ENCODE measurements at regions not wholly inside any gene's neighbourhood (a gene's known extent, or its start where the extent isn't known, plus 50 kb on each side); places are given as distances from the start of the nearest gene placed in this dataset.

DNA sequence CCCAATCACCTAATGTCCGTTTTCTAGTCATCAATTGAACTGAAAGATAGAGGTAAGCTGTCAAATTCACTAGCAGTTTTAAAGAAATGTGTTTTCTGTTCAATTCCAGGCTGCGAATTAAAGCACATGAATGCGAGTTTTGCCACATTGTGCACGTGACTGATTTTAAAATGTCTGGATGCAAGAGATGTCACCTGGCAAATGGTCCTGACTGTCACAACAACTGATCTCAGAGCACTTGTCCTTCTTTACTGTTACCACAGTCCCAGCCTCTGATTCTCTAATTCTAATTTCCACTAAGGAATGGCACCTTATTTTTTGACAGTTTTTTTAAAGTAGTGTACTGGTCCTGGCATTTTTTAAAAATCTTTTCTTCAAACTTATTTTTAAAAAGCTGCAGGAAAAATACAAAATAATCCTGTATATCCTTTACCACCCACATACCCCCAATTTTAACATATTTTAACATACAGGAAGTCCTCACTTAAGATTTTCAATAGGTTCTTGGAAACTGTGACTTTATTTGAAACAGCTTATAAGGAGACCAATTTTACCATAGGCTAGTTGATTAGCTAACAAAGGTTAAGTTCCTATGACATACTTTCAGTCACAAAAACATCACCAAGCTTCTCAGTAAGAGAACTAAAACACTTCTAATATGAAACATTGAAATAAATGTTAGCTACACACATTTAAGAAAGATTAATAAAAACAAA, 1364.3 kb downstream of the EFNA5 start:
- Mint-ChIP-seq H3K36me3 (ENCODE audit: low read depth) (no peaks in the 10 kb centered on the region), H3K4me1 (no peaks in the 10 kb centered on the region), H3K27ac (no peak overlapping the region), H3K4me3 (no peak overlapping the region), H3K9me3 (no peaks in the 10 kb centered on the region), H3K27me3 (ENCODE audit: low read depth, poor library complexity) (no peaks in the 10 kb centered on the region)
- TF ChIP-seq, protein P1, sequence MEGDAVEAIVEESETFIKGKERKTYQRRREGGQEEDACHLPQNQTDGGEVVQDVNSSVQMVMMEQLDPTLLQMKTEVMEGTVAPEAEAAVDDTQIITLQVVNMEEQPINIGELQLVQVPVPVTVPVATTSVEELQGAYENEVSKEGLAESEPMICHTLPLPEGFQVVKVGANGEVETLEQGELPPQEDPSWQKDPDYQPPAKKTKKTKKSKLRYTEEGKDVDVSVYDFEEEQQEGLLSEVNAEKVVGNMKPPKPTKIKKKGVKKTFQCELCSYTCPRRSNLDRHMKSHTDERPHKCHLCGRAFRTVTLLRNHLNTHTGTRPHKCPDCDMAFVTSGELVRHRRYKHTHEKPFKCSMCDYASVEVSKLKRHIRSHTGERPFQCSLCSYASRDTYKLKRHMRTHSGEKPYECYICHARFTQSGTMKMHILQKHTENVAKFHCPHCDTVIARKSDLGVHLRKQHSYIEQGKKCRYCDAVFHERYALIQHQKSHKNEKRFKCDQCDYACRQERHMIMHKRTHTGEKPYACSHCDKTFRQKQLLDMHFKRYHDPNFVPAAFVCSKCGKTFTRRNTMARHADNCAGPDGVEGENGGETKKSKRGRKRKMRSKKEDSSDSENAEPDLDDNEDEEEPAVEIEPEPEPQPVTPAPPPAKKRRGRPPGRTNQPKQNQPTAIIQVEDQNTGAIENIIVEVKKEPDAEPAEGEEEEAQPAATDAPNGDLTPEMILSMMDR (IDR thresholded peaks at IDR 0.05) = no peak
- no peak for DNase-seq

DNA sequence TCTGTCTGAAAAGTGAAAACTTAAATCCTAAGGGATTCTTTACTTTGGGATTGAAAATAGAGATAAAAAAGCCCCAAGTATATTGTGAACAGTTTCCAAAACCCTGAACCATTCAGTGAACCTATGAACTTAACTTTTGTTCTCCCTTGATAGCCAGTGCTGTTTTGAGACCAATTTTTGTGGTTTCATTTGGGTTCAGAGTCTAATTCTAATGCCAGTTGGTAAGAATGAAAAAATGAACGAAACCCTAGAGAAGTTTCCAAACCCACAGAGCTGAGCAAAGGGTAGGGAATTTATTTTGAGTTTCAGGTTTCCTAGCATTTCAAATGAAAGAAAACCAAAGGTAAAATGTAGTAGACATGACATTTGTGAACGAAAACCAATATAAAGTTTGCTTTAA, 1366.8 kb downstream of the EFNA5 start:
- no peaks in the 10 kb centered on the region for H3K36me3 Mint-ChIP-seq (ENCODE audit: low read depth)
- DNase-seq = no peak
- H3K9me3 Mint-ChIP-seq = no peaks in the 10 kb centered on the region
- H3K27ac Mint-ChIP-seq = no peak overlapping the region
- H3K4me3 Mint-ChIP-seq = no peak overlapping the region
- TF ChIP-seq, protein P1 (IDR thresholded peaks at IDR 0.05) = no peak
- no peaks in the 10 kb centered on the region for H3K27me3 Mint-ChIP-seq (ENCODE audit: low read depth, poor library complexity)
- H3K4me1 Mint-ChIP-seq = no peaks in the 10 kb centered on the region

DNA sequence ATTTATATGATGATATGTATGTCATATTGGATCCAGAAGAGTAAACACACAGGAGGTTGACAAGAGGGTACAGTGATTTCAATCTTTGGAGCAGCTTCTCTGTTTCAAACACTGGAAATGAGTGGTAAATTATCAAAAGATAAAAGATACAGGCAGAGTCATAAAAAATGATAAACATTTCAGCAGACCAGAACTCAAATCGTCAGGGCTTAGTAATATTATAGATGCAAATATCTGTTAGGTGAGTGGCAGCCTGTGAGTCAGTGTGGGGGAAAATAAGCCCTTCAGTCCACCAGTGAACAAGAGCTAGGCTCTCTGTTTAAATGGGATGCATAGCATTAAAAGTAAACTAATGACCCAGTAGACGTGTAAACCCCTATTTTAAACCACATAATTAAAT, 1378.1 kb downstream of the EFNA5 start:
- Mint-ChIP-seq H3K27ac (no peak overlapping the region), H3K4me3 (no peak overlapping the region), H3K27me3 (ENCODE audit: low read depth, poor library complexity) (no peaks in the 10 kb centered on the region), H3K9me3 (no peaks in the 10 kb centered on the region), H3K36me3 (ENCODE audit: low read depth) (no peaks in the 10 kb centered on the region), H3K4me1 (no peaks in the 10 kb centered on the region)
- no peak for DNase-seq
- TF ChIP-seq, protein P1 (IDR thresholded peaks at IDR 0.05) = no peak

DNA sequence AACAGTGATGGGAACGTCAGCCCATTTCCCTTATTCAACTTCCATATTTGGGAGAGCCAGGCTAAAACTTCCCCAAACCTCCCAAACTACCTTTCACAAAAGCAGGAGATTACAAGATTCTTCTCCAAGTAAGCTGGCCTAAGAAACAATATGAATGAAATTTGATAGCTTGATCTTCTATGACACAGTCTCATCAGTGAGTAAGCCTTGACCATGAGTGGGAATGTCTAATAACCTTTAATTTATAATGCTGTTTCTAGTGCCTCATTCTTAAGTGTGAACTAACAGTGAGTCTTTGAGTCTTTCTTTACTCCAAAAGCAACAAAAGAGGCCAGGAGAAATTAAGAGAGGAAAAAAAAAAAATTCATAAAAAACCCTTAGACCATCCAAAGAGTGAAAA, 1379.9 kb downstream of the EFNA5 start:
- DNase-seq = no peak
- H3K36me3 Mint-ChIP-seq (ENCODE audit: low read depth) = no peaks in the 10 kb centered on the region
- H3K27me3 Mint-ChIP-seq (ENCODE audit: low read depth, poor library complexity) = no peaks in the 10 kb centered on the region
- TF ChIP-seq, protein P1 (IDR thresholded peaks at IDR 0.05) = no peak
- H3K9me3 Mint-ChIP-seq = no peaks in the 10 kb centered on the region
- H3K4me1 Mint-ChIP-seq = no peaks in the 10 kb centered on the region
- no peak overlapping the region for H3K4me3 Mint-ChIP-seq
- no peak overlapping the region for H3K27ac Mint-ChIP-seq

DNA sequence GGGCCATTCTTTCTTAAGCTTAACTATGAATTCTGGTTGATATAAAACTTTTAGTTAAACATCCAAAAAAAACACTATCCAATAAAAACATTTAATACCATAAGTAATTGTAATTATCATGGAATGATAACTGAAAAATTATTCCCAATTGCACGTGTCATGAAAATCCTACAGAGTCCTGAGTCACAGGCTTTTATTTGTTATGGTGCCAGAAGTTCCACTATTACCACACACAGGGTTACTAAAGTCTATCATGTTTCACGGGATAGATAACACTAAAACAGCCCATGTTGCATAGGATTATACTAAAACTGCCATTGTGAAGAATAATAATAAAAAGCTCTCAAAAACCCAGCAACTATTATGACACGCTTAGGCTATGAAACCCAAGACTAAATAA, 1381.8 kb downstream of the EFNA5 start:
- H3K36me3 Mint-ChIP-seq (ENCODE audit: low read depth) = no peaks in the 10 kb centered on the region
- H3K27me3 Mint-ChIP-seq (ENCODE audit: low read depth, poor library complexity) = no peaks in the 10 kb centered on the region
- H3K9me3 Mint-ChIP-seq = no peaks in the 10 kb centered on the region

More for the DNA sequence above, 1381.8 kb downstream of the EFNA5 start:
- no peak overlapping the region for H3K27ac Mint-ChIP-seq
- DNase-seq = no peak
- TF ChIP-seq, protein P1 (IDR thresholded peaks at IDR 0.05) = no peak
- no peaks in the 10 kb centered on the region for H3K4me1 Mint-ChIP-seq
- no peak overlapping the region for H3K4me3 Mint-ChIP-seq

Data from nephron progenitor cell (in vitro differentiated cells).